H1 (cell line): ENCODE measurements at regions not wholly inside any gene's neighbourhood (a gene's known extent, or its start where the extent isn't known, plus 50 kb on each side); places are given as distances from the start of the nearest gene placed in this dataset.

ENCODE experiments used
- CTCF ChIA-PET: fragments of 300-600 bp; sonication (Branson Sonifier 250); formaldehyde crosslinking; loops from one replicate; lab custom pipeline; 2021; ENCODE audit not compliant: partially characterized antibody; lab: Charles Lee
- POLR2A ChIA-PET: fragments of 300-600 bp; sonication (Branson Sonifier 250); formaldehyde crosslinking; loops from one replicate; lab custom pipeline; 2021; ENCODE audit warnings: inconsistent platforms; ENCODE audit not compliant: partially characterized antibody; lab: Charles Lee
- DNase-seq, 2 experiments: peaks; one replicate each; pipeline versions ENCODE4 v3.0.0 to v3.0.0-alpha.2; 2010 to 2022; ENCODE audit warnings: low spot score in 2 of 2, low read depth in 1 of 2, mixed read lengths in 1 of 2
- FAIRE-seq: peaks from 2 replicates; lab custom pipeline; 2011; peaks lifted over from hg19 to GRCh38; lab: Jason Lieb, UNC
- H2AFZ ChIP-seq: 2 replicates; pipeline ENCODE4 v1.8.1; 2012; ENCODE audit warnings: low read length, inconsistent platforms
- H2AK5ac ChIP-seq: 2 replicates; pipeline ENCODE4 v1.6.1; 2013; ENCODE audit warnings: low read depth, low read length
- H2BK120ac ChIP-seq: replicated peaks from 2 replicates; pipeline ENCODE3; 2013; ENCODE audit warnings: low read depth, low read length, inconsistent platforms
- H2BK12ac ChIP-seq: 2 replicates; pipeline ENCODE4 v1.6.1; 2013; ENCODE audit warnings: low read depth, low read length
- H2BK15ac ChIP-seq: 2 replicates; pipeline ENCODE4 v1.6.1; 2013; ENCODE audit warnings: low read length
- H2BK20ac ChIP-seq: 2 replicates; pipeline ENCODE4 v1.6.1; 2013; ENCODE audit warnings: low read length
- H2BK5ac ChIP-seq: 2 replicates; pipeline ENCODE4 v1.6.1; 2013; ENCODE audit warnings: low read depth, low read length
- H3K14ac ChIP-seq: 2 replicates; pipeline ENCODE4 v1.6.1; 2013; ENCODE audit warnings: inconsistent platforms; ENCODE audit not compliant: insufficient read length
- H3K18ac ChIP-seq: 2 replicates; pipeline ENCODE4 v1.6.1; 2013; ENCODE audit warnings: low read length; ENCODE audit errors: extremely low read depth
- H3K23ac ChIP-seq: 2 replicates; pipeline ENCODE4 v1.6.1; 2013; ENCODE audit warnings: inconsistent platforms; ENCODE audit not compliant: insufficient read length
- H3K23me2 ChIP-seq: 2 replicates; pipeline ENCODE4 v1.6.1; 2013; ENCODE audit warnings: low read depth, low read length
- H3K27ac ChIP-seq: 2 replicates; pipeline ENCODE4 v1.6.1; 2011; ENCODE audit warnings: low read depth, low read length, inconsistent platforms
- H3K27me3 ChIP-seq, 4 experiments: replicated peaks in 1 of 4; 1 replicate in 1 of 4; 2 replicates in 3 of 4; pipeline versions ENCODE4 v1.6.1 to v1.8.1; 2011 to 2013; ENCODE audit warnings: low read length in 3 of 4, mild to moderate bottlenecking in 3 of 4, inconsistent platforms in 2 of 4, mixed read lengths in 2 of 4, moderate library complexity in 1 of 4; ENCODE audit not compliant: control insufficient read depth in 3 of 4, insufficient read depth in 3 of 4; ENCODE audit errors: extremely low read depth in 1 of 4
- H3K36me3 ChIP-seq, 4 experiments: 2 replicates each; pipeline versions ENCODE4 v1.6.1 to v1.8.1; 2011 to 2013; ENCODE audit warnings: mild to moderate bottlenecking in 4 of 4, low read length in 3 of 4, moderate library complexity in 2 of 4, control low read depth in 1 of 4, inconsistent platforms in 1 of 4; ENCODE audit not compliant: insufficient read depth in 4 of 4, control insufficient read depth in 2 of 4
- H3K4ac ChIP-seq: replicated peaks from 2 replicates; pipeline ENCODE3; 2013; ENCODE audit warnings: low read length, low read depth, mixed read lengths, inconsistent platforms; ENCODE audit not compliant: insufficient read length
- H3K4me1 ChIP-seq, 4 experiments: replicated peaks in 1 of 4; 1 replicate in 1 of 4; 2 replicates in 3 of 4; pipeline versions ENCODE4 v1.6.1 to v1.8.1; 2011 to 2013; ENCODE audit warnings: low read length in 3 of 4, inconsistent platforms in 2 of 4, mixed read lengths in 1 of 4; ENCODE audit not compliant: insufficient read depth in 4 of 4, control insufficient read depth in 3 of 4
- H3K4me2 ChIP-seq, 2 experiments: 2 replicates each; pipeline versions ENCODE4 v1.6.1 to v1.8.1; 2011 to 2013; ENCODE audit warnings: low read depth in 2 of 2, low read length in 2 of 2, control low read depth in 1 of 2, inconsistent platforms in 1 of 2, mild to moderate bottlenecking in 1 of 2; ENCODE audit not compliant: insufficient read depth in 1 of 2
- H3K4me3 ChIP-seq, 4 experiments: fragments of 200-600, 300-600 bp in 1 of 4; sonication (generic), shearing (Covaris generic), sonication (Bioruptor Twin) in 1 of 4; 2 replicates each; pipeline versions ENCODE4 v1.5.1 to v1.8.1; 2011 to 2016; ENCODE audit warnings: low read length in 4 of 4, low read depth in 3 of 4, control low read depth in 2 of 4, inconsistent platforms in 2 of 4, mild to moderate bottlenecking in 2 of 4, mixed read lengths in 1 of 4, moderate library complexity in 1 of 4; ENCODE audit not compliant: insufficient read depth in 2 of 4; ENCODE audit errors: extremely low read depth in 1 of 4
- H3K56ac ChIP-seq: replicated peaks from 2 replicates; pipeline ENCODE3; 2013; ENCODE audit warnings: low read depth, mild to moderate bottlenecking, mixed read lengths, low read length, inconsistent platforms; ENCODE audit not compliant: insufficient read length
- H3K79me1 ChIP-seq: 2 replicates; pipeline ENCODE4 v1.6.1; 2013; ENCODE audit warnings: low read depth, low read length, control low read depth
- H3K79me2 ChIP-seq, 2 experiments: 2 replicates each; pipeline versions ENCODE4 v1.6.1 to v1.8.1; 2012 to 2013; ENCODE audit warnings: low read length in 2 of 2, mild to moderate bottlenecking in 2 of 2, inconsistent platforms in 1 of 2; ENCODE audit not compliant: insufficient read depth in 2 of 2, control insufficient read depth in 1 of 2
- H3K9ac ChIP-seq, 4 experiments: replicated peaks in 1 of 4; 1 replicate in 1 of 4; 2 replicates in 3 of 4; pipeline versions ENCODE4 v1.6.1 to v1.8.1; 2011 to 2013; ENCODE audit warnings: low read depth in 3 of 4, low read length in 3 of 4, control low read depth in 2 of 4, mild to moderate bottlenecking in 2 of 4, moderate library complexity in 2 of 4, inconsistent platforms in 1 of 4; ENCODE audit errors: extremely low read depth in 1 of 4
- H3K9me3 ChIP-seq, 2 experiments: 2 replicates each; pipeline versions ENCODE4 v1.6.1 to v1.8.1; 2012 to 2013; ENCODE audit warnings: mild to moderate bottlenecking in 2 of 2, moderate library complexity in 2 of 2, control low read depth in 1 of 2, inconsistent platforms in 1 of 2, low read depth in 1 of 2, low read length in 1 of 2, mixed read lengths in 1 of 2; ENCODE audit not compliant: insufficient read depth in 2 of 2
- H4K20me1 ChIP-seq, 2 experiments: replicated peaks in 1 of 2; 2 replicates each; pipeline versions ENCODE3 to v1.8.1; 2011 to 2013; ENCODE audit warnings: inconsistent platforms in 2 of 2, low read length in 2 of 2, mild to moderate bottlenecking in 1 of 2; ENCODE audit not compliant: insufficient read depth in 2 of 2, control insufficient read depth in 1 of 2
- H4K5ac ChIP-seq: 2 replicates; pipeline ENCODE4 v1.6.1; 2013; ENCODE audit warnings: low read length, low read depth, mixed read lengths, inconsistent platforms; ENCODE audit not compliant: insufficient read length
- H4K8ac ChIP-seq: 2 replicates; pipeline ENCODE4 v1.8.0; 2013; ENCODE audit warnings: mild to moderate bottlenecking, moderate library complexity, low read length, inconsistent platforms; ENCODE audit not compliant: insufficient read depth; ENCODE audit errors: extremely low read depth
- H4K91ac ChIP-seq: replicated peaks from 2 replicates; pipeline ENCODE3; 2013; ENCODE audit warnings: low read length, mixed read lengths, inconsistent platforms; ENCODE audit not compliant: insufficient read length
- CEBPB ChIP-seq: IDR thresholded peaks from 2 replicates; pipeline ENCODE4 v1.6.1; 2012; ENCODE audit warnings: low read depth, low read length
- KDM4A ChIP-seq: IDR thresholded peaks from one replicate; pipeline ENCODE4 v1.7.1; 2012; ENCODE audit warnings: low read depth, mild to moderate bottlenecking, moderate library complexity, low read length, inconsistent platforms; ENCODE audit not compliant: severe bottlenecking
- POU5F1 ChIP-seq: IDR thresholded peaks from 2 replicates; pipeline ENCODE4 v1.6.1; 2011; ENCODE audit warnings: low read depth, mild to moderate bottlenecking, low read length, moderate library complexity
- SRF ChIP-seq: IDR thresholded peaks from 2 replicates; pipeline ENCODE4 v1.6.1; 2011; ENCODE audit warnings: mild to moderate bottlenecking, low read depth, low read length, moderate library complexity
- SUZ12 ChIP-seq: fragments of 200-600 bp; sonication (generic); IDR thresholded peaks from 2 replicates; pipeline ENCODE4 v1.6.1; 2012; ENCODE audit warnings: mild to moderate bottlenecking, inconsistent platforms, low read length, moderate library complexity, mixed read lengths
- WGBS, 2 experiments: shearing (Covaris generic) in 1 of 2; methylation state at CpG; one replicate each; pipeline versions ENCODE4 v1.1.6 to v1.1.7; 2013 to 2015; ENCODE audit warnings: low lambda C conversion rate in 2 of 2, mixed read lengths in 2 of 2, inconsistent platforms in 1 of 2, low coverage in 1 of 2, missing lambda C conversion rate in 1 of 2; ENCODE audit not compliant: insufficient replicate concordance in 2 of 2, insufficient coverage in 1 of 2, insufficient read length in 1 of 2; ENCODE audit errors: extremely low coverage in 1 of 2, missing lambda C conversion rate in 1 of 2; 5-methylcytosine and 5-hydroxymethylcytosine counted together
- TF ChIP-seq, protein P1 (sequence below): IDR thresholded peaks from 2 replicates; pipeline ENCODE4 v1.6.1; 2012; ENCODE audit warnings: inconsistent platforms

DNA sequence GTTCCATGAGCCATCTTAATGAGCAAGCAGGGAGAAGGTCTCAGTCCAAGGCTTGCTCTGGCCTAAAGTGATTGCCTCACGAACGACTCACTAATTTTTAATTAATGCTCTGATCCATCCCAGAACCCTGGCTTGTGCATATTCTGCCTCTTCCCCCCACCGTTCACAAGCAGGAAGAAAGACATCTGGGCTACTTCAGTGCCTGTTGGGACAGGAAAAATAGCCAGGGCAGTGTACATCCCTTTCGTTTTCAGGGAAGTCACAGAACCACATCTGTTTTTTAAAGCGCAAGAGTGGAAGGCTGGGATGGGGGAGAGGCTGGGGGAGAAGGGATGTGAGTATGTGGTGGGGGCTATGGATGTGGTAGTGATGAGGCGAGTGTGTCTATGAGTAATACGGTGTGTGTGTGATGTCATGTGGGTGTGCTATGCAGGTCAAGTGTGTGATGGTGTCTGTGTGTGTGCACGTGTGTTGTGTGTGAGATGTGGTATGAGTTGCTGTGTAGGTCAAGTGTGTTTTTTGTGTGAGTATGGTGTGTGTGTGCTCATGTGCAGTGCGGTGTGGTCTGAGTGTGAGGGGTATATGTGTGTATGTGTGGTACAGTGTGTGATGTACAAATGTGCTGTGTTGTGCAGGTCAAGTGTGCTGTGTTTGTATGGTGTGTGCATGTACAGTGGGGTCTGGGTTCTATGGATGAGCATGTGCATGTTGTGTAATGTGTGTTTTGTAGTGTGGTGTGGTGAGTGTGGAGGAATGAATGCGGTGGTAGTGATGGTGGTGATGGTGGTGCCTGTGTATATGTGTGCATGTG lies 64.9 kb upstream of the SYT6 start:
- Histone ChIP-seq H3K9ac (peak overlapping the region in 1 of 4 experiments; percentile 6; a peak in 1 of 7 replicates), H4K91ac (peak overlapping the region; percentile 93), H2AK5ac (peak overlapping the region; percentile 95), H4K8ac (peak overlapping the region; percentile 17; the same call in 1 of the 2 replicates), H4K20me1 (no peaks in the 10 kb centered on the region), H2BK5ac (peak overlapping the region; percentile 54; the same call in 1 of the 2 replicates), H4K5ac (no peak overlapping the region), H2BK120ac (no peak overlapping the region), H3K18ac (no peak overlapping the region), H3K4me3 (no peak overlapping the region), H3K23me2 (peaks cover 5% of the 10 kb centered on the region; the same call in 1 of the 2 replicates), H2AFZ (no peak overlapping the region), H3K56ac (no peak overlapping the region), H3K9me3 (no peaks in the 10 kb centered on the region), H3K4me2 (no peak overlapping the region), H3K79me2 (no peaks in the 10 kb centered on the region), H3K79me1 (no peaks in the 10 kb centered on the region), H2BK15ac (peak overlapping the region; percentile 97), H3K27ac (no peak overlapping the region), H3K14ac (no peak overlapping the region), H3K27me3 (no peaks in the 10 kb centered on the region; a peak in 2 of 7 replicates), H3K4ac (peak overlapping the region; percentile 80), H3K36me3 (no peaks in the 10 kb centered on the region; a peak in 1 of 8 replicates), H3K23ac (no peak overlapping the region), H2BK20ac (peak overlapping the region; percentile 92), H2BK12ac (peak overlapping the region; percentile 93; the same call in 1 of the 2 replicates), H3K4me1 (peaks cover 0 to 11% (median 4%) of the 10 kb centered on the region in 4 experiments; a peak in 3 of 7 replicates)
- DNase-seq (no peak), FAIRE-seq (no peak)
- no peak for TF ChIP-seq SUZ12
- no peak for TF ChIP-seq SRF
- TF ChIP-seq KDM4A: no peak
- TF ChIP-seq CEBPB: no peak
- TF ChIP-seq, protein P1, sequence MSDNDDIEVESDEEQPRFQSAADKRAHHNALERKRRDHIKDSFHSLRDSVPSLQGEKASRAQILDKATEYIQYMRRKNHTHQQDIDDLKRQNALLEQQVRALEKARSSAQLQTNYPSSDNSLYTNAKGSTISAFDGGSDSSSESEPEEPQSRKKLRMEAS: no peak
- no peak for TF ChIP-seq POU5F1
- 93% methylated on average over 10 of the region's 10 CpGs; no CpG with 5 or more reads in 1 of the 2 experiments for WGBS, 2 experiments
- CTCF ChIA-PET: interaction anchor here (1.1 to 1.9 kb wide), 3 partner anchors 11 to 76 kb away, joined by 3 to 9 read pairs (median 5); no protein-coding TSS in a partner anchor
- POLR2A ChIA-PET: no interaction called here
